ENCODE measurements at regions not wholly inside any gene's neighbourhood (a gene's known extent, or its start where the extent isn't known, plus 50 kb on each side); places are given as distances from the start of the nearest gene placed in this dataset.

DNA sequence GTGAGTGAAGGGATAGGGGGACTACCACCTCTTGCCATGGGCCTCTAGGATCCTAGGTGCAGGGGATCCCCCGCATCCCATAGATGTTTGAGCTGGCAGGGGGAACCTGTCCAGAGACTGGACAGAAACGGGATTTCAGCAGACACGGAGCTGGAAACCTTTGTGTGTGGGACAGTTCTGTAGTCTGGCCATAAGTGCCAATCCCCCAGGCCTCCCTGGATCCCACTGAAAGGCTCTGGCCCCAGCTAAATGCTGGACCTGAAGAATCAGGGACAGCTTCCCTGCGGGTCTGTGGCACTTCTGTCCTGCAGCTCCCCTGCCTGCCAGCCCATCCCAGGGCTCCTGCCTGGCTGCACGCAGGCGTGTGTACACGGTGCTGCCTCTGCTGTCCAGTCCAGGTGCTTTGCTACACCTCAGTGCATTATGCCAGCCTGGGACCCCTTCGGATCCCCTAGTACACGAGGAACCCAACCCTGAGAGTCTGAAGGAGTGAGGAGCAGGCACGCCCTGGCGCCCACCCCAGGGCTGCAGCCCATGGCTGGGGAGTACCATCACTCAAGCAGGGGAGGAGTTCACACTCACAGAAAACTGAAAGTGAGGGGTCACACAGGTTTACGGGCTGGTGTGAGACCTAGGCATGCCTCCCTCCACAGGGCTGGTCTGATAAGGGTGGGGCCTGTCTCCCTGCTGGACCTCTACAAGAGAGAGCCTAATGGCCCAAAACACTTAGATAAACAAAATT, 703.0 kb downstream of the ARAP2 start:
- ATAC-seq, result no peak

DNA sequence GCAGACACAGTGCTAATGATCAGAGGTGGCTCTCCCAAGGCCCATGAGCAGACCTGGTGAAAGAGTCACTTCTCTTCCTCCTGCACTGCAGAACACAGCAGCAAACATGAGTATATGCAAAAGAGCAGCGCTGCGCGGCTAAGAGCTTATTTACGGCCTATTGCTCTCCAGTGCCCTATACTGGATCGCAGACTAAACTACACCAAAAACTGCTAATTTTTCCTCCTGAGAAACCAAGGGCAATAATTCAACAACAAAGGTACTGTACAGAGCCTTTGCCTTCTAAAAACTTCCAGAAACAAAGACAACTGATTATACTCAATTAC, 702.5 kb downstream of the ARAP2 start:
- no peak for ATAC-seq

DNA sequence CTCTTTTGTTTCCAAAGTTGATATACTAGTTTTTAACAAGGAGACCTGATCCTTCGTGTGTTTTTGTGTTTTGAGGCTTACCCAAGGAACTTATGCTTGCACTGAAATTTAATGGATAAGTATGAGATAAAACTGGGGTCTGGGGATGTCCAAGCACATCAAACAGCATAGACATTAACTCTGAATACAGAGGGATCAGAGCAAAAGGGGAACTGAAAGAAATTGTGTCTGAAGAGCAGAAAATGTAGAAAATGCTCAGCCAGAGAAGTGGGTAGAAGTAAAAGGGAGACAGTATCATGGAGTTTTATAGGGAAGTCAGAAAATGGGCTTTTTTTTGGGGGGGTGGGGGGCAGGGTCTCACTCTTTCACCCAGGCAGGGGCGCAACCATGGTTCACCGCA, 695.4 kb downstream of the ARAP2 start:
- no peak for ATAC-seq

DNA sequence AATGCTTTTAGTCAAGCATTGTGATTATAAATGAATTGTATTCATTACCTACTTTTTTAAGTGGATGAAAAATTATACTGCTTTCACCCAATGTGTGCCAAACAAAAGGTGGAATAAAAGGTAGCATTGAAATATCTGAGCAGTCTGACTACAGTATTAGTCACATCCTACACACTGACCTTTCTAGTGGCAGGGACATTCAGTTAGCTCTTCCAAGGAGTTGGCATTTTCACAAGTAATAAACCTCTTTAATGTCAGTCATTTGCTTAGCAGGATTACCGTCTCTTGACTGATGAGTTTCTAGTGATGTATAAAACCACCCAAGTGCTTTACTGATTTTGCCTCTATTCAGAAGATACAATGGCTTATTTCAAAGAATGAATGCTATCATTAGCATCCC, 687.9 kb downstream of the ARAP2 start:
- no peak for ATAC-seq

DNA sequence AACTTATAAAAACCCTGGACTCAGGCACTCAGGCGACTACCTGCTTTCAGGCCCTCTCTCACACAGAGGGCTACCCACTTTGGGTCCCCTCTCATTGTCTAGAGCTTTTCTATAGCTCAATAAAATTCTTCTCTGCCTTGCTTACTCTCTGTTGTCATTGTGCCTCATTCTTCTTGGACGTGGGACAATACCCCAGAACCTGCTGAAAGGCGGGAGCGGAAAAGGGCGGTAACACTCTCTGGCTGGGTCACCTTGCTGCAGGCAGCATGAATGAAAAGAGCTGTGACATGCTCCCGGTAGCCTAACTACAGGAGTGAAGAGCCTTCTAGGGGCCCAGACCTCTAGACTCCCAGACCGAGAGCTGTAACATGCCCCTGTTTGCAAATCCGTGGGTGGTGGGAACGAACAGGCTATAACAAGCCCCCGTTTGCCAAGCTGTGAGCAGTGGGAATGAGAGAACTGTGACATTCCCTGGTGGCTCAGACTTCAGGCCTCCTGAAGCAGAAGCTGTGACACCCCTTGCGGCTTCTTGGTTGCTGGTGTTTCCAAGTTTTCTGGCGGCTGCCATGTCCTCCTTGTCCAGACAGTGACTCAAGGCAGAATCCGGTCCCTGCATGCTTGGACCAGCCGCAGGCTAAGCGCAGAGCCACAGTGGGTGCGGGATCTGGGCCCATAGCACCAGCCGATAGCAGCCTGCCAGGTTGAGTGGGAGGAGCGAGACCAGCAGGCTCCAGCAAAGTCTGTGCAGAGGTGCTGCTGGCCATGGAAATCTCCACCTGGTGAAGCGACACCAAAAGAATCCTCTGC, 684.6 kb downstream of the ARAP2 start:
- no peak for ATAC-seq

DNA sequence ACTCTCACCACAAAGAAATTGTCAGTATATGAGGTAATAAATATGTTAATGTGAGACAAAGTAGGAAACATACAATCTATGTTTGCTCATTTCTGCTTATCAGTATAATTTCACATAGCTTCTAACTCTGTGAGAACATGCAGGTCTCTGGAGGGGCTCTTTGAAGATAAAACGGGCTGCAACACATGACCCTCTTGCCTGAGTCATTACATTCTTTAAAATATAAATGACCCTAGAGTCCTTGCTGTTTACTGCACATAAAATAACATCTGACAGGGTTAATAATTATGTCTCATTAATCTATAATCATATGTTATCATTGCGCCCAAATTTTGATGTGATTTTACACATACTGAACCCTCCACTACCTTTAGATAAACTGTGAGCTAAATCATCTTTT, 681.5 kb downstream of the ARAP2 start:
- no peak for ATAC-seq

DNA sequence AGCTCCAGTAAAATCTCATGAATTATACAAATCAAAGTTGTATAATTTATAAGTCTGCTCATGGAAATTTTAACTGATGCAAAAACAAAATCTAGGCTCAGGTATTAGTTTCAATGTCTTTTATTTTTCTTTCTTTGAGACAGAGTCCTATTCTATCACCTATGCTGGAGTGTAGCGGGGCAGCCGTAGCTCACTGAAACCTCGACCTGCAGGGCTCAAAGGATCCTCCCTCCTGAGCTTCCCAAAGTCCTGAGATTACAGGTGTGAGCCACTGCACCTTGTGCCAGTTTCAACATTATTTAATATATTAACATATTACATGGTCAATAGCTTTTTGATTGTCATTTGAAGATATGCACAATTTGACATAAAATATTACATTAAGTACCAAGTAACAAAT, 678.7 kb downstream of the ARAP2 start:
- ATAC-seq, result no peak

DNA sequence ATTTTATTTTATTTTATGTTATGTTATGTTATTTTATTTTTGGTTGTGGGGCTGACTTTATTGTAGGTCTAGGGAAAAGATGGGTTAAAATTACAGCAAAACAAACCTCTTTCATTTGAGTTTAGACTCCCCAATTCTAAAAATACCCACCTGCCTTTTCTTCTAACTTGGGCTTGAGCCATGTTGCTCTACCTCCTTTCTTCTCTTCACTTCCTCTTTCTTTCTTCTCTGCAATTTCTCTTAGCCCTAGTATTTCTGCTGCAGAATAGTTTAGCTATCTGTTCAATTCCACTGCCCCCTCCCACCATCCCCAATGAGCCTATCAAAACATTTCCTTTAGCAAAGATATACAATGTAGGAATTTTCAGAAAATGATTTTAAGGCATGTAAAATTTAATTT, 653.3 kb downstream of the ARAP2 start:
- no peak for ATAC-seq

DNA sequence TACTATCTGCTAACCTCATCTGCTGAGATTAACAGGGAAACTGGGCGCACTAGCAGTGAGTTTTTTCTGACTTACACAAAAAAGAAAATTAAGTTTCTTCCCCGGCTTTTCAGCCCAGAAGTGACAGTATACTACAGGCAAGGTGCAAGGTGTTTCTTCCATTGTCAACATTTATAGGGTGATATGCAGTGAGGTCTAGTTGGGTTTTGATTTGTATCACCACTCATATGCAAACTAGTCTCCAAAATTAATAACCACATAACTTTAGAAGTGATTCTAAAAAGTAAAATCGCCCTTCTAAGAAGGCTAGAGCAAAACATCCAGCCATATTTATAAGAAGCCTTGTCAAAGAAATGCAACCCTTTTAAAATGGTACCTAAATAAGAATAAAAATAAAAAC, 640.1 kb downstream of the ARAP2 start:
- ATAC-seq, result no peak

DNA sequence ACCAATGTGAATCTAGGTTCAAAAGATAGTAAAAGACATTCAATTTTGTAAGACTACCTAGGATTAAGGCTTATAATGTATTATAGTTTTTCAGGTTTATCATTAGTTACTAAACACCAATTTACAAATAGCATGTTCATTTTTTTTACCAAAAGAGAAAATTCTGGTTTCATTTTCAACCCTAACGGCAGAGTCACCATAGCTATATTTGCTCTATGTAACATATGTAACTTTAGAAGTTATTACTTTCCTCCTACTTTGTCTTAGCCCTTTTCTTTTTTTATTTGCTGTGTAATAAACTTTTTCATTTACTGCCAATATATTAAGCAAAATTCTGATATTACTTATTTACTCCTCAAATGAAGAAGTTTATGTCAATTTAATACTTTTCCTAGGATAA, 639.6 kb downstream of the ARAP2 start:
- ATAC-seq, result no peak

DNA sequence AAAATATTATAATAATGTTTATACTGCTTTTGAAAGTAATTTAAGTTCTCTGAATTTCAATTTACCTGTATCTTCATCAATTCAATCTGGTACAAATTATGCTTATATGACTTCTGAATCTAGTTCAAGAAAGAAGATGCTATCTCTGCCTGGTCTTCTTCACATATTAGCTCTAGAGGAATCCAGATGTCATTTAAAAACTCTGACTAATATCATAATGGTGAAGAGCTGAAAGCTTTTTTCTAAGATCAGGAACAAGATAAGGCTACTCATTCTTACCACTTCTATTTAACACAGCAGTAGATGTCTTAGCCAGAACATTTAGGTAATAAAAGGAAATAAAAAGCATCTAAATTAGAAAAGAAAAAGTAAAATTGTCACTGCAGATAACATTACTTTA, 636.1 kb downstream of the ARAP2 start:
- ATAC-seq, result no peak

DNA sequence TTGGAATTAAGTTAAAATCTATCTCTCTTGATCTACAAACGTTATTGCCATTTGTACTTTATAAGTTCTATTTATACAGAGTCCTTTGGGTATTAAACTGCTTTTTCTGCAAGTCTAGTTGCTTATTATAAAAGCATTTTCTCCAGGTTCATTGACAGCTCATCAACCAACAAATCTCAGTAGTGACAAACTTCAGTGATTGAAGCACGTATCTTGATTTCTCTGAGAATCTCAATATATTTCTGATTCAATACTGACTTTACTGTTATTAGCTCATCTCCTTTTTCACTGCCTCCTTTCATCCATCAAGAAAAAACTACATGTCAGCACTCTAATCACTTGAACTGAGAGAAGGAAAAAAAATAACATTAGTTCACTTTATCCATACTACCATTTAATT, 630.2 kb downstream of the ARAP2 start:
- ATAC-seq, result no peak

DNA sequence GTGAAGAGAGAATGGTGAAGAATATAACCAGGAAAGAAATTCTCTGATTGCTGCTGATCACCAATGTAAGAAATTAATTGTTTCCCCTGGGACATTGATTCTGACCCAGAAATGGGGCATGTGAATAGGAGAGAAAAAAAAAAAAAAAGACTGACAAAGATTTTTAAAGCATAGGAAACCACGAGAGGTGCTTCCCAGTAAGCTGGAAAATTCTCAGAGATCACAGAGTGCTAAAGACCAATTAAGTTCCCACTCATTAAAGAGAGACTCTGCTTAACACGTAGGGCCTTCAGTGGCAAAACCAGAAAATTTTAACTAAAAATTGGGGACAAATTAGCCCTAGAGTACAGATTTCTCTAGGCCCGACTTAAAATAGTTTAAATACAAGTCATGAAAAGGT, 604.4 kb downstream of the ARAP2 start:
- no peak for ATAC-seq

DNA sequence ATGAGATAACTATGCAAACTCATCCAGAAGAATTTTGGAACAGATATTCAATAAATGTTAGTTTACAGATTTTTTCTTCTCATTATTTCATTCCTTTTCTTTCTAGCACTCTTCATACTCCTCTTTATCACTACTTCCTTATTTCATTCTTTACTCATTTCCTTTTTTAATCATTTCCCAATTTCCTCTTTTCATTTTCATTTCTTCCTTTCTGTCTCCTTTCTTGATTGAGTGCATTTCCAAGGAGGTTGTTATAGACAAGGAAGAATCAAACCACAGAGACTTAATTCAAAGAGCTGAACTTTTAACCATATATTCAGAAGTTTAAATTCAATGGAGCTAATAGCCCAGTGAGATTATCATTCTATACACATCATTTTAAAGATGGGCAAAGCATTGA, 600.7 kb downstream of the ARAP2 start:
- ATAC-seq, result no peak

DNA sequence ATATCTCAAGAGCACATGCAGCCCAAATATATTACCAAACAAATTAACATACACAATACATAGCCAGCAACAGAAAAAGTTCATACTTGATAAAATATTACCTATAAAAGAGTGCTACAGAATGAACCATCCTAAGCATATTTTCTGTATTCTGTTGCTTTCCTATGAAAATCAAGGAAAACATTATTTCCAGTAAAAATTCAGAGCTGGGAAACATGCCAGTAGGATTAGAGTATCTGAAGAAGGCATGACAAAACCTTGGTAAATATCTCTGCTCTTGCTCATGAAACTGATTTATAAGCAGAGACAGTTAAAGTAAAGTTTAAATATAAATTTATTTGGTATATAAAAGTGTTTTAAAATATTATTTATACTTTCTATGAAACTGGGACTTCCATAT, 599.7 kb downstream of the ARAP2 start:
- no peak for ATAC-seq

DNA sequence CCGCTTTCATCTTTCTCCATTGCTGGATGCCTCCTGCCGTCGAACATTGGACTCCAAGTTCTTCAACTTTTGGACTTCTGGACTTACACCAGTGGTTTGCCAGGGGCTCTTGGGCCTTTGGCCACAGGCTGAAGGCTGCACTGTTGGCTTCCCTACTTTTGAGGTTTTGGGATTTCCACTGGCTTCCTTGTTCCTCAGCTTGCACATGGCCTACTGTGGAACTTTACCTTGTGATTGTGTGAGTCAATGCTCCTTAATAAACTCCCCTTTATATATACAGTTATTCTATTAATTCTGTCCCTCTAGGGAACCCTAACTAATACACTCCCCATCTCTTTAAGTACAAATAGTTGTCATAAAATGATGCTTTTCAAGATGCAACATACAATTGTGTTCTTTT, 595.3 kb downstream of the ARAP2 start:
- ATAC-seq, result no peak

DNA sequence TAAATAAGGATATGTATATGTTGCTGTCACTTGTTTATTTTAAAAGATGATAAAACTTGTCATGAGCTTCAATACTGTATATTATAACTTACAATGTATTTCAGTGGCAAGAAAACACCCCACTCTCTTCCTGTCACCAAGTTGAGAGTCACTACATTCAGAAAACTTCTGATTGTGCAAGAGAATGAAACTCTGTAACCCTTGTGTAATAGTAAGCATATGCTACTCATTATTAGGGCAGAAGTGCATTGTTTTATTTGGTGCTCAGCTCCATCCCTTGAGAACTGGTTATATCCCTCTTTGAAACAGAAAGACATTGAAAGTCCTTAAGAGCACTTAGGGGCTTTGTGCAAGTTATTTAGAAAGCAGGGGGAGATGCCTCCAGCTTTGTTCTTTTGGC, 594.5 kb downstream of the ARAP2 start:
- ATAC-seq, result no peak

DNA sequence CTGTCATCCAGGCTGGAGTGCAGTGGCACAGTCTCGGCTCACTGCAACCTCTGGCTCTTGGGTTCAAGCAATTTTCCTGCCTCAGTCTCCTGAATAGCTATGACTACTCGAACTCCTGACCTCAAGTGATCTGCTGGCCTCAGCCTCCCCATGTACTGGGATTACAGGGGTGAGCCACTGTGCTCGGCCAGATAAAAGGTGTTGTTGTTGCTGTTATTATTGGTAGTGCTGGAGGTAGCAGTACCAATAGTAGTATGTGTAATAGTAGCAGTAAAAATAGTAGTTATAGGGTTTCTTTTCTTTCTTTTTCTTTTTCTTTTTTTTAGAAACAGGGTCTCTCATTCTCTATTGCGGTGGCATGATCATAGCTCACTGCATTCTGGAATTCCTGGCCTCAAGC, 592.1 kb downstream of the ARAP2 start:
- ATAC-seq, result no peak

DNA sequence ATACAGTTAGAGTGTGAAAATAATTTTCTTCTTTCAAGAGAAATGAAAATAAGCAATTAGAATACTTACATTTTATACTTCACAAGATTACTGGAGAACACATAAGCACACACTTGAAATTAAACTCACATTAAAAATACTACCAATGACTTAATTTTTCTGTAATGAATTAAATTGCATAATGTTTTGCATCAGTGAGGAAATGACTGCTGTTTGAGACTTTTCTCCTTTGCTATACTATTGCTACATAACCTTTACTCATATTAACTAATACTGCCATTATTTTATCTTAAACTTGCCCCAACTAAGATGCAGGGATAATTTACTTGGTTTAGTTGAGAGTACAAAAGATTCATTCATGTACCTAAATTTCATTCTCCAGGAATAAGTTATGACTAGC, 590.9 kb downstream of the ARAP2 start:
- no peak for ATAC-seq

DNA sequence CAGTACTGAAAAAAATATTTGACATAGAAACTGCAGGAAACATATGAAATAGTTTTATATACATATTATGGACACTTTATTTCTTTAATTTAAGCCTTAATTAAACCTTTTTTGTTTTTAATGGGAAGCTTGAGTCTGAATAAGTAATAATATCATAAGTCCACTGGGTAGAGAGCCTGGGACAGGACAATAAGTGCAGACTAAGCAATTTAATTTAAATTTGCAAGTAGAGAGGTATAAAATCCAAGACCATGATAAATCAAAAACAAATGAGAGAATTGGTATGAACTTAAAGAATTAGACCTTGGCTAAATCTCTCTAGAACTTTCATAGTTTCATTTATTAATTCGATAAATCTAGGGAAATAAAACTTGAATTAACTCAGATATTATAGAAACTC, 571.2 kb downstream of the ARAP2 start:
- no peak for ATAC-seq

DNA sequence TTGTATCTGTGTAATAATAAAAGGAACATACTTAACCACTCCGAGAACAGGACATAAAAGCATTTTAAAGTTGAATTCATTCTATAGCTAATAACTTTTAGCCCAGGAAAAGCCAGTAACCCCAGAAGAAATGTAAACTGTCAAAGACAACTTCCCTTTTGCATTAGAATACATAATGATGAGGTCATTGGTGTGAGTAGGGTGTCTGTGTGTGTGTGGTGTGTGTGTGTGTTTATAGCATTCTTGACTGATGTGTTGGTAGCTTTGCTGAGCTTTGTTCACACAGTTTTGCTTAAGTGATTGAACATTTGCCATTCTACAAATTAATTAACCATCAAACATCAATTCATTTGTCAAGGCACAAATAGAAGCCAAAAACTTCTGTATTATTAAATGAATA, 559.6 kb downstream of the ARAP2 start:
- ATAC-seq, result no peak

DNA sequence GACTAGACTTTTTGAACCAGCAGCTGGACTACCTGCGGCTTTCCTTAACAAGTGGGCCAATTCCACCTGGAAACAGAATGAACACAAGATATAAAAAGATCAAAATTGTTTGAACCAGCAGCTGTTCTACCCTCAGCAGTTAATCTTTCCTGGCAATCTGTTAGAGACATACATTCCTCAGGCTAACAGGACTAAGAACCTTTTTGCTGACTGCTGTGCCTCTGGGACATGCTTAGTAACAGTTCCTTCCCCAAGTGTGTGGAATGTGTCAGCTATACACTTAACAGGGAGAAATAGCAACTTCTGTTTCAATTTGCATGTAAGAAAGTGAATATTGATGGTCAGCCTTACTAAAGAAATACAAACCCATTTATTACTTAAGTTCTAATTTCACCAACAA, 554.4 kb downstream of the ARAP2 start:
- no peak for ATAC-seq

DNA sequence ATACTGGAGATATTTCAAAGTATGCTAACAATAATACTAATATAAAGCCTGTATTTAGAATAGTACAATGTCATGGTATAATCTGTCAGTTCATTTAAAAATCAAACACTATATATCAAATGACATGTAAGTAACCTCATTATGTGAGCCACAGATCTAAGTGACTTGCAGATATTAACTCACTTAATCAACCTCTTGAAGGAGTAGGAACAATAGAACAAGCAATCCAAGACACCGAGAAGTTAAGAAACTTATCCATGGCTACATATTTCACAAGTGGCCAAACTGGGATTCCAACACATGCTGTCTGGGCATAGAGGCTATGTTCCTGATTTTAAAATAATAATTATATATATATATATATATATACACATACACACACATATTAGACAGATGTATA, 554.0 kb downstream of the ARAP2 start:
- no peak for ATAC-seq

DNA sequence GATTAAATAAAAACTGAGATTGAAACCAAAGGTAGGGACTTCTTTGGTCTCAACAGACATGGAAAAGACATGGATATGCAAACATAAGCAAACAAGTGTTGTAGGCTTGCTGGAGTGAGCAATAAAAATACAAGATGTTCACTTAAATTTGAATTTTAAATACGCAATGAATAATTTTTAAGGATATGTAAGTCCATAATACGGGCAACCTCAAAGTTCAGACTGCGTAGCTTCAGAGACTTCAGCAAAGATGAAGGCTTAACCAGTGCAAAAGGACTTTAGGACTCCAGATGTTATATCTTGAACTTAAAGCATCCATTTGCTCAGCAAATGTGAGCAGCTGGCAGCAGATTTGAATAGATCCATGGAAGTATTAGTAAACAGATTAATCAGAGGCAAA, 549.3 kb downstream of the ARAP2 start:
- no peak for ATAC-seq

DNA sequence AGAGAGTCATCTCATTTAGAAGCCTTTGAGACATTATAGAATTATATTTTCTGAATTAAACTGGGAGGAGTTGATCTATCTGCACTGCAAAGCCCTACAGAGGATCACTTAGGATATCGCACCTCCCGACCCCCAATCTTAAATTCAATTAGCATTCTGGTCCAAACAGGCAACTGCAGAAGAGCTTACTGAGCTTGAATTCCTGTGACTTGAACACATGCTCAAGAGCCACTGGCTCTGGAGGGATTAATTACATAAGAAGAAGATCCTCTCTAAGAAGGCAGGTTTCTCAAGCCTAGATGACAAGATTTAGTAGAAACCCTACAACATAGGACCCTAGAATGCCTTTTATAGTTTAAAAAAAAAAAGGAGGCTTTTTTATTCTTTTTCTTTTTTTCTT, 548.9 kb downstream of the ARAP2 start:
- ATAC-seq, result no peak

Data from esophagus mucosa (tissue), 1 donor.